HG03521 (cell line): ENCODE measurements at regions not wholly inside any gene's neighbourhood (a gene's known extent, or its start where the extent isn't known, plus 50 kb on each side); places are given as distances from the start of the nearest gene placed in this dataset.
"Not testable (repeated sequence)": the region's sequence is repeated elsewhere in the genome, so short reads cannot be mapped to it uniquely, and the experiment has no call there.

ENCODE experiments used
- ATAC-seq: cut with Tn5 transposase; IDR thresholded peaks from one replicate; pipeline ENCODE4 v1.9.1; 2021; ENCODE audit warnings: mild to moderate bottlenecking, moderate library complexity; ENCODE audit not compliant: unreplicated experiment

DNA sequence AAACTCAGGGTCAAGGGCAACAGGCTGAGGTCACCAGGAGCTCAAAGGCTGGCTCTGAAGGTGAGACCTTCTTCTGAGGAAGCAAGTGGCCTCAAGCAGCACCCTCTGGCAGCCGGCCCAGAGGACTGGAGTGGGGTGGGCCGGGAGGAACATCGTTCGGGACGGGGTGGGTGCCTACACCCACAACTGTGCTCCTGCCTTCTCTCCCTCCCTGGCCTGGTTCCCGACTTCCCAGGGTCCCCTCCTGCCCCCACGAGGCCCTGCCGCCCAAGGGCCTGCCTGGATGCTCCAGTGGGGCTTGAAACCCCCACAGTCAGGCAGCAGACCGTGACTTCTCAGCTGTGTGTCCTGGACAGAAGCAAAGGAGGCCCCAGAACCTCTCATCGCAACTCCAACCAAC lies 195.7 kb downstream of the IGLL1 start:
- ATAC-seq: no peak

GRCh38 chr22:23383491-23384361 lies 196.4 kb downstream of the IGLL1 start:
- ATAC-seq: no peak

DNA sequence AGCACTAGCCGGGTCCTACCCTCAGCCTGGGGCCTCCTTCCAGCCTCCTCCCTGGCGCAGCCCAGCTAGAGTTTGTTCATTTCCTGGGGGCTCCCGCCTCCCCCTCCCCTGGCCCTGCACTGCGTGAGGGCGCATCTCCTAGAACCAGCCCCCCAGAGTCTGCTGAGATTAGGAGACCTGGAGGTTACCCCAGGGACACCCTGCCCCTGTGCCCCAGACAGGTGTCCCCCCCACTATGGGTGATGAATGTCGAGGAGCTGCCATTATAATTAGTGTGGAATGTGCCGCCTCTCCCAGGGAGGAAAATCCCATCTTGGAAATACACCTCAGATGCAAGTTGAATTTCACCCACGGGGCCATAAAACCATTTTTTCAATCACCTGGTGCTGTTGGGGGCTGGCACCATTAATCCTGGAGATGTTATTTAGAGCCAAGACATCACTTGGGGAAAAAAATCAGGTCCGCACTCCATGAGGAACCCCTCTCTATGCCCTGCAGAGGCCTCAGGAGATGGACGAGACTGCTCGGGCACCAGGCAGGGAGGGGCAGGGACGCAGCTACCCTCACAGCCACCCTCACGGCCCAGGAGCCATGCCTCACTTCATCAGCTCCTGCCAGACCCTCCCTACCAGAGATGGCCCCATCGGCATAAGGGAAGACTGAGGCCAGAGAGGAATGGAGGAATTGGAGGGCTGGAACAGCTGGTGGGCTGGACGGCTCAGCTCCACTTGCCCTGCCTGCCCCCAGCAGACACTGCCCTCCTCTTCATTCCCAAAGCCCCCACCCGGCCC lies 197.5 kb downstream of the IGLL1 start:
- ATAC-seq: no peak

- ATAC-seq: no peak
These were observed 198.2 kb downstream of the IGLL1 start for GRCh38 chr22:23381661-23382427.

- no peak for ATAC-seq
These were observed 199.2 kb downstream of the IGLL1 start for GRCh38 chr22:23380911-23381310.

DNA sequence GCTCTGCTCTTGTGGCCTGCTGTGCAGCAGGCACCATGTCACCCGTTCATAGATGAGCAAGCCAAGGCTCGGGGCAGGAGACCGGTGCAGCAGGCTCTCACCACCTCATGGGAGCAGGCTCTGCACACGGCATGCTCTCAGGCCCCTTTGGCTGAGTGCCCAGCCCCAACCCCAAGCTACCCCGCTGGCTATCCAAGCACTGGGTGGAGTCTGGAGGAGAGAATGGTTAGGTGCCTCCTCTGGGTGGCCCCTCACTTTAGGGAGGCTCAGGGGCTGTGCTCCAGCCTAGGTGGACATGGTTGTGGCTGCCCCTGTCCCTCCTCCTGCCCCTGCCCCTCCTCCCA lies 199.9 kb downstream of the IGLL1 start:
- no peak for ATAC-seq

DNA sequence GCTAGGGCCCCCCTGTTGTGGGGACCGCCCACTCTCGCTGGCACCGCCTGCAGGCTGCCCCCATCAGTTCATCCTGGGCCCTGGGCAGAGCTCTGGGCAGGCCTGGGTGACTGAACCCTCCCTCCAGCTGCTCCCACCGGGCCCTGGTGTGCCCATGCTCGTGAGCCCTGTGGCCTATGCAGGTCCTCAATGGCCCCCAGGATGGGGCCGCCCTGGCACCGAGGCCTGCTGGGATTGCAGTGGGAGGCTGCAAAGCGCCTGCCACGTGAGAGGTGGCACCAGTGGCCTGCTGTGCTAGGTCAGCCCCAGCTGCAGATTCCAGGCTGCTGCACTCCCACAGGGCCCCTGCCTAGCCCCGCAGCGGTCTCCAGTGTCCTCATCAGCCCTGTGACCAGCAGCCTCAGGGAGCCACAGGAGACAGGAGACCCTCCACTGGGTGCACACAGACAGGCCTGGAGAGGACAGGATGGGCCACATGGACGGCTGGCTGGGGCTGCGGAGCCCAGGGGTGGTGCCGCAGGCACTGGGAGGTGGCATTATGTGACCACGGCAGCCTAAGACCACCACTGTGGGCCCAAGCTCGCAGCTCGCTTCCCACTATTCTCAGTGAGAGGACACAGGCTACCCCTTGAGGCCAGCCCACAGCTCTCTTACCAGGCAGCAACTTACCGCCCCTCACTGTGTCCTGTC lies 199.4 kb downstream of the BCR start:
- ATAC-seq: not testable (repeated sequence)

- ATAC-seq: no peak
These were observed 197.5 kb downstream of the BCR start for GRCh38 chr22:23377767-23378166.

- ATAC-seq: no peak
These were observed 195.9 kb downstream of the BCR start for GRCh38 chr22:23376256-23376655.

DNA sequence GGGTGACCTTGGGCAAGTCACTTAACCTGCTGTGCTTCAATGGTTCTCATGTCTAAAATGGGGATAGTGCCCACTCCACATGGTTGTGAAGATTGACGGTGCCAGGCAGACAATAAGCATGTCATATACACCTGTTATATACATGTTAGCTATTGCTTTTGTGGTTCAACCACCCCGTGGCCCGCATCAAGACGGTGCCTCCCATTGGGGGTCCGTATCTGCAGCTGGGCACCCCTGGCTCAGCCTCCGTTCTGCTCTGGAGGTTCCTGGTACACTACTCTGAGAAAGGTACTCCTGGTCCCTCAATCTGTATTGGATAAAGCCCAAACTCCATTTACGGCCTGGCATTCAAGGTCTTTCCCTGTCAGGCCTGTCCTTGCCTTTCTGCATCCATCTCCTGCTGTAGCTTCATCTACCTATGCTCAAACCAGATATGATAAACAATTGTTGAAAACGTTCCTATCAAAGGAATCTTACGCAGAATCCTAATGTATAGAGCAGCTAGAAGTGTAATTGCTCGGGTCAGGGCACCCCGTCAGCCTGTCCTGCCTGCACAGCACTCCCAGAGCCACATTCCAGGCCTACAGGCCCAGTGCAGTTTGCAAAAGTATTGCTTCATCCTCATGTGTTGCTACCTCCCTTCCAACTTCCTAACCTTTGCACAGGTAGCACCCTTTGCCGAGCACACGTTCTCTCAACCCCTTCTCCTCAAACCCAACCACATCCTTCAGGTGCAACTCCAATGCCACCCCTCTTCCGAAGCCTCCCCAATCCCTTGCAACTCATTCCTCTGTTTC lies 194.9 kb downstream of the BCR start:
- ATAC-seq: no peak

- ATAC-seq: no peak
These were observed 193.3 kb downstream of the BCR start for GRCh38 chr22:23373601-23374000.

GRCh38 chr22:23370251-23370650 lies 189.9 kb downstream of the BCR start:
- no peak for ATAC-seq

DNA sequence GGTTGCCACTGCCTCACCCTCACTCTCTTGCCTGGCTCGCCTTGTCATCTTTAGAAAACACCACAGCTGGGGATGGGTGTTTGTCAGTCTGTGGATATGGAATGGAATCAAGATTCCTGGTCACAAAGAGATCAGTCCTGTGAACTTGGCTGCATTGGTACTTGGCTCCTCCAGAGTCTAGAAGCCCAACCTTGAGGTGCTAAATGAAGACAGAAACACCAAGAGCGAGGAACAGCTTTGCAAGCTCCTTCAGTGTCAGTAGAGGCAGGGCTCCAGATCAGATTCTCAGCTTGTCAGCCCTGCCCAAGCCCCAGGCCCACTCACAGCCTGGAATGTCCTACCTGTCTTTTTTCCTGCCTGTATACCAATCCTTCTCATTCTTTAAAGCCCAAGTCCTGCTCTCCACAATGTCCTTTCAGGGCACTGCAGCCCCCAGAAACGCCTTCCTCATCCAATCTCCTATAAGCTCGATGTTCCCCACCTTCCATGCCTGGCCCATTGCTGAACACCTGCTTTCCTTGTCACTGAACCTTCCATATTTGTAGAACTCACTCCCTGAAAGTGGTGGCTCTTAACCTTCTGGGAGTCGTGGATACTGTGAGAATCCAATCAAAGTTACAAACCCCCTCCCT lies 188.9 kb downstream of the BCR start:
- ATAC-seq: no peak
